ENCODE measurements at regions not wholly inside any gene's neighbourhood (a gene's known extent, or its start where the extent isn't known, plus 50 kb on each side); places are given as distances from the start of the nearest gene placed in this dataset.

- WGBS, 2 donors = 67 to 74% methylated on average over 6 of the region's 6 CpGs
- no peak for TF ChIP-seq POLR2A (IDR thresholded peaks at IDR 0.05)
- no peak for TF ChIP-seq CTCF (IDR thresholded peaks at IDR 0.05)
- no peak for DNase-seq
Measured at GRCh38 chr15:93708724-93709445, 522.5 kb upstream of the MCTP2 start.

DNA sequence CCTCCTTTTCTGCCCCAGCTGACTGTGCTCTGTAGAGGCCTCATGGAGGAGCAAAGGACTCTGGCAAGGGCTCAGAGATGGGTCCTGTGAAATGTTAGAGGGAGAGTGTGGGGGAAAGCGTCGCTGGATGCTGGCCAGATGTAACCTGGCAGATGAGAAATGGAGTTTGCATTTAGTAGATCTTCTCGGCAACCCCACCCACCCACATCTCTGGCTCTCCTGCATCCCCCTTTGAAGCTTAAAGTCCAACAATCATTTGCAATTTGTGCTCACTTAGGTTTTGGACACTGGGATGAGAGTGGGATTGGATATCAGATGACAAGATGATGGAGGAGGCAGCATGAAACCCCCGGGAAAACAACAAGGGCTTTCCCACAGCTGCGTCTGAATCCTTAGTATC lies 523.6 kb upstream of the MCTP2 start:
- no peaks in the 10 kb centered on the region for H3K36me3 ChIP-seq (replicated peaks in 1 of 2; ENCODE audit: insufficient read depth in 1 of 2, low read depth in 2 of 2)
- ATAC-seq (no peak), DNase-seq (no peak)
- H3K27ac ChIP-seq = no peak overlapping the region
- WGBS, 2 donors = 72 to 83% methylated on average over 5 of the region's 5 CpGs
- TF ChIP-seq POLR2A (IDR thresholded peaks at IDR 0.05) = no peak
- no peak for TF ChIP-seq CTCF (IDR thresholded peaks at IDR 0.05)
- H3K27me3 ChIP-seq = no peaks in the 10 kb centered on the region
- H3K9me3 ChIP-seq = no peaks in the 10 kb centered on the region
- H3K4me3 ChIP-seq = no peak overlapping the region
- intact Hi-C loops (cut with DNase I) = no loop called here
- H3K4me1 ChIP-seq = no peaks in the 10 kb centered on the region

More at GRCh38 chr15:93708724-93709445, 522.5 kb upstream of the MCTP2 start:
- H3K9me3 ChIP-seq = no peaks in the 10 kb centered on the region
- no peak for ATAC-seq
- H3K4me1 ChIP-seq = no peaks in the 10 kb centered on the region
- H3K27ac ChIP-seq = no peak overlapping the region
- no peaks in the 10 kb centered on the region for H3K27me3 ChIP-seq
- no peak overlapping the region for H3K4me3 ChIP-seq
- intact Hi-C loops (cut with DNase I) = no loop called here
- no peaks in the 10 kb centered on the region for H3K36me3 ChIP-seq (replicated peaks in 1 of 2; ENCODE audit: insufficient read depth in 1 of 2, low read depth in 2 of 2)

- Histone ChIP-seq H3K27ac (no peak overlapping the region), H3K9me3 (no peaks in the 10 kb centered on the region), H3K4me3 (no peak overlapping the region), H3K36me3 (replicated peaks in 1 of 2; ENCODE audit: insufficient read depth in 1 of 2, low read depth in 2 of 2) (no peaks in the 10 kb centered on the region), H3K27me3 (no peaks in the 10 kb centered on the region), H3K4me1 (no peaks in the 10 kb centered on the region)
- no peak for TF ChIP-seq POLR2A (IDR thresholded peaks at IDR 0.05)
- TF ChIP-seq CTCF (IDR thresholded peaks at IDR 0.05) = no peak
- intact Hi-C loops (cut with DNase I) = no loop called here
- WGBS, 2 donors = 66 to 77% methylated on average over 7 of the region's 7 CpGs
- ATAC-seq = no peak
- DNase-seq = no peak
Measured at GRCh38 chr15:93706495-93707292, 524.7 kb upstream of the MCTP2 start.

DNA sequence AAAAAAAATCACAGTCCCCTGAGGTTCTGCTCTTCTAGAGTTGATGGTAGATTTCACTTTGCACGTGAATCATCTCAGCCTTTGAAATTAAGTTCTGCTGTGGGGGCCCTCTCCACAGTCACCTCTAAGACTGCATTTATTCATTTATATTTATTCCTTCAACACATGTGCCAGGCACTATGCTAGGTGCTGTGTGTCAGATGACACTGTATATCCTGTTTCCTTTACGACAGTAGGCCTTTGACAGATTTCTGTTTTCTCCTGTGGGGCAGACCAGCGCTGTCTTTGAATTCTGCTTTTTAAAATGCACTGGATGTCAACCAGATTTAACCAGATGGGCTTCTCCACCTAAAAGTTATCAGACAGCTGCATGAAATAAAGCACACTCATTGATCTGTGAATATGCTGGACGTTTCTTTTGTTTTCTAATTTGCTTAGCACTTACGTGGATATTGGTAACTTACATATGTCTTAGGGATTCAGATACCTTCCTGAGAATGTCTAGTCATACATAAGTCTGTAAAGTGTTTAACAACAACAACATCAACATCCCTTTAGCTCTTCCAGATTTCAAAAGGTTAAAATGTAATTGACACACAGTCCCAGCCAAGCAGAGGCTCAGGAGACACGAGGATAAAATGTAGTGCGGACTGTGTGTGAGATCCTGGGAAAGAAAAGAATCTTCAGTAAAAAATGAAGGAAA lies 525.5 kb upstream of the MCTP2 start:
- Histone ChIP-seq H3K36me3 (replicated peaks in 1 of 2; ENCODE audit: insufficient read depth in 1 of 2, low read depth in 2 of 2) (no peaks in the 10 kb centered on the region), H3K4me3 (no peak overlapping the region), H3K27ac (no peak overlapping the region), H3K9me3 (no peaks in the 10 kb centered on the region), H3K4me1 (no peaks in the 10 kb centered on the region), H3K27me3 (no peaks in the 10 kb centered on the region)
- no peak for TF ChIP-seq CTCF (IDR thresholded peaks at IDR 0.05)
- no peak for TF ChIP-seq POLR2A (IDR thresholded peaks at IDR 0.05)
- DNase-seq = no peak
- 62 to 69% methylated on average over 7 of the region's 7 CpGs for WGBS, 2 donors
- intact Hi-C loops (cut with DNase I) = no loop called here
- no peak for ATAC-seq
